ENCODE measurements at regions not wholly inside any gene's neighbourhood (a gene's known extent, or its start where the extent isn't known, plus 50 kb on each side); places are given as distances from the start of the nearest gene placed in this dataset.

- DNase-seq (ENCODE audit: low read depth), result no peak
- Histone ChIP-seq H3K27me3 (ENCODE audit: control insufficient read depth, insufficient read depth, low read length) (peaks cover 2% of the 10 kb centered on the region), H3K4me3 (ENCODE audit: low read depth, low read length) (no peak overlapping the region), H3K36me3 (ENCODE audit: control insufficient read depth, insufficient read depth, low read length) (no peaks in the 10 kb centered on the region)
- no peak for TF ChIP-seq CTCF (IDR thresholded peaks at IDR 0.05; ENCODE audit: insufficient read depth, low read length, severe bottlenecking)
- FAIRE-seq, result no peak
Observed at GRCh38 chr2:173817582-173817981, 147.6 kb downstream of the SP3 start.

DNA sequence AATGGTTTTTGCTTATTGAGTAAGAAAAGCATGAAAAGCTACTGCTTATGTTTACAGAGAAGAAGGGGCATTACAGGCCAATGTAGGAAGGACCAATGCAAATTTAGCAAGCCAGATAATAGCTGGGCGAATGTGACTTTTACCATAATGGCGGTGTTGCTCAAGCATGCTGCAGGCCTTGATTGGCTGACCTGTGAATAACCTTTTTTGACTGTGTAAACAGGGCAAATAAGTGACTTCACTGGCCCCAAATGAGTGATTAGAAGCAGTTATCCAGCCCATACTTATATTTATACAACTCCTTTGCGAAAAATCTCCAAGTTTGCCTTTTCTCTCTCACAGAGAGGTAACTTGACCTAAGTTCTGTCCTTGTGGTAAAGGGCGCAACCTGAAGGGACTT, 146.9 kb downstream of the SP3 start:
- Histone ChIP-seq H3K27me3 (ENCODE audit: control insufficient read depth, insufficient read depth, low read length) (peaks cover 2% of the 10 kb centered on the region), H3K4me3 (ENCODE audit: low read depth, low read length) (no peak overlapping the region), H3K36me3 (ENCODE audit: control insufficient read depth, insufficient read depth, low read length) (no peaks in the 10 kb centered on the region)
- no peak for TF ChIP-seq CTCF (IDR thresholded peaks at IDR 0.05; ENCODE audit: insufficient read depth, low read length, severe bottlenecking)
- DNase-seq (ENCODE audit: low read depth) (no peak), FAIRE-seq (no peak)

DNA sequence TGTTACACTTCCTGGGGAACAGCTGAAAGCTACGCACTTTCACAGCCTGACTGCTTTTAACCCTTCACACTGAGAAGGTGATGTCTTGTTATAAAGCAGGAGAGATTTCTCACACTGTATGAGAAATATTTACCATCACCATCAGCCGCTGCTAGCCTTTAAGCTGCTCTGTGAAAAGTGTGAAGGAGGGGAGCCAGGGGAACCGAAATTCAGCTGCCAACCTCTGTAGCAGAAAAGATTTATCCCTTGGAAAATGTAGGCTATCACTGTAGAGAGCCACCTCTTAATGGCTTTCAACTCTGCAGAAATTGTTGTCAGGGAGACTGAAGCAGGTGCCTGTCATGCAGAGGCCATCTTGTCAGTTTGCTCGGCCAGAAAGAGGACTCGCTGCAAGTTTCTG, 145.3 kb downstream of the SP3 start:
- Histone ChIP-seq H3K36me3 (ENCODE audit: control insufficient read depth, insufficient read depth, low read length) (no peaks in the 10 kb centered on the region), H3K27me3 (ENCODE audit: control insufficient read depth, insufficient read depth, low read length) (peaks cover 5% of the 10 kb centered on the region), H3K4me3 (ENCODE audit: low read depth, low read length) (no peak overlapping the region)
- FAIRE-seq (no peak), DNase-seq (ENCODE audit: low read depth) (no peak)
- TF ChIP-seq CTCF (IDR thresholded peaks at IDR 0.05; ENCODE audit: insufficient read depth, low read length, severe bottlenecking), result no peak

- DNase-seq (ENCODE audit: low read depth) (no peak), FAIRE-seq (no peak)
- Histone ChIP-seq H3K36me3 (ENCODE audit: control insufficient read depth, insufficient read depth, low read length) (no peaks in the 10 kb centered on the region), H3K4me3 (ENCODE audit: low read depth, low read length) (no peak overlapping the region), H3K27me3 (ENCODE audit: control insufficient read depth, insufficient read depth, low read length) (peaks cover 5% of the 10 kb centered on the region)
- no peak for TF ChIP-seq CTCF (IDR thresholded peaks at IDR 0.05; ENCODE audit: insufficient read depth, low read length, severe bottlenecking)
Observed at GRCh38 chr2:173821451-173821850, 143.7 kb downstream of the SP3 start.

DNA sequence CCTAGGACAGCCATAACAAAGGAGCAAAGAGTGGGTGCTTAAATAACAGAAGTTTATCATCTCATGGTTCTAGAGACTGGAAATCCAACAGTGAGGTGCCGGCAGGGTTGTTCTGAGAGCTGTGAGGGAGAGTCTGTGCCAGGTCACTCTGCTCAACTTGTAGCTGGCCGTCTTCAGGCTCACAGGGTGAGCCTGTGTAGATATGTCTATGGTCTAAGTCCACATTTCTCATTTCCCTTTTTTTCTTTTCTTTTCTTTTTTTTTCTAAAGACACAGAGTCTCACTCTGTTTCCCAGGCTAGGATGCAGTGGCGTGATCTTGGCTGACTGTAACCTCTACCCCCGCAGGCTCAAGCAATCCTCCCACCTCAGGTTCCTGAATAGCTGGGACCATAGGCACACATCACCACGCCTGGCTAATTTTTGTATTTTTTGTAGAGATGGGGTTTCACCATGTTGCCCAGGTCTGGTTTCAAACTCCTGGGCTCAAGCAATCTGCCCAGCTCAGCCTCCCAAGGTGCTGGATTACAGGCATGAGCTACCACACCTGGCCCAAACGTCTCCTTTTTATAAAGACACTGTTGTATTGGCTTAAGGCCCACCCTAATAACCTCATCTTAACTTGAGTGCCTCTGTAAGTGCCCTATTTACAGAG, 142.2 kb downstream of the SP3 start:
- TF ChIP-seq CTCF (IDR thresholded peaks at IDR 0.05; ENCODE audit: insufficient read depth, low read length, severe bottlenecking), result no peak
- FAIRE-seq, result no peak
- H3K4me3 ChIP-seq (ENCODE audit: low read depth, low read length), result no peak overlapping the region
- H3K27me3 ChIP-seq (ENCODE audit: control insufficient read depth, insufficient read depth, low read length), result peaks cover 5% of the 10 kb centered on the region
- H3K36me3 ChIP-seq (ENCODE audit: control insufficient read depth, insufficient read depth, low read length), result no peaks in the 10 kb centered on the region
- DNase-seq (ENCODE audit: low read depth), result no peak

DNA sequence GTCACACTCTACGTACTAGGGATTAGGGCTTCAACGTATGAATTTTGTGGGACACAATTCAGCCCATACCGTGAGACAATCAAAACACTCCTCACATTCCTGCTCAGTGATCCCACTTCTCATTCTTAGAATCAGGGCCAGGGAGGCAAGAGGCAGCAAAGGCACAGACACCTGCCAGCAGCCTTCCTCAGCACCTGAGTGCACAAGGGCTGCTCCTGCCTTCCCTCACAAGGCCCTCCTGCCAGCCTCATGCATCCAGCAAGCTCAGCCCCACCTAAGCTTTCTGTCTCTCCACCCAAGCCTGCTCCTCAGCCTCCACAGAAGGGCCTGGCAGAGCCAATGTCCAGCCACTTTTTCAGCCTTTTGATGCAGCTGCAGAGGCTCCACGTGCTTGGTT, 141.6 kb downstream of the SP3 start:
- TF ChIP-seq CTCF (IDR thresholded peaks at IDR 0.05; ENCODE audit: insufficient read depth, low read length, severe bottlenecking), result no peak
- Histone ChIP-seq H3K36me3 (ENCODE audit: control insufficient read depth, insufficient read depth, low read length) (no peaks in the 10 kb centered on the region), H3K4me3 (ENCODE audit: low read depth, low read length) (no peak overlapping the region), H3K27me3 (ENCODE audit: control insufficient read depth, insufficient read depth, low read length) (peaks cover 5% of the 10 kb centered on the region)
- FAIRE-seq (peak; percentile 66), DNase-seq (ENCODE audit: low read depth) (no peak)

Measured in bronchial epithelial cell (primary cell).